Neural crest cell (in vitro differentiated cells): ENCODE measurements at regions not wholly inside any gene's neighbourhood (a gene's known extent, or its start where the extent isn't known, plus 50 kb on each side); places are given as distances from the start of the nearest gene placed in this dataset.
A peak's percentile ranks its signal among the peaks of the same experiment; 100 is the strongest.

Source experiments
- DNase-seq: peaks from one replicate; pipeline ENCODE4 v3.0.0; 2021; ENCODE audit warnings: low read depth, mixed read lengths, low spot score
- H3K27ac Mint-ChIP-seq: one replicate; pipeline ENCODE4 v1.8.0; 2021; ENCODE audit warnings: mild to moderate bottlenecking, mixed read lengths; ENCODE audit not compliant: unreplicated experiment
- H3K27me3 Mint-ChIP-seq: 2 replicates; pipeline ENCODE4 v1.8.0; 2021; ENCODE audit warnings: low read depth, mild to moderate bottlenecking, mixed read lengths
- H3K36me3 Mint-ChIP-seq: 2 replicates; pipeline ENCODE4 v1.8.0; 2021; ENCODE audit warnings: low read depth, mild to moderate bottlenecking, mixed read lengths
- H3K4me1 Mint-ChIP-seq: 2 replicates; pipeline ENCODE4 v1.8.0; 2021; ENCODE audit warnings: mixed read lengths
- H3K4me3 Mint-ChIP-seq: one replicate; pipeline ENCODE4 v1.8.0; 2021; ENCODE audit warnings: mild to moderate bottlenecking, mixed read lengths
- H3K9me3 Mint-ChIP-seq: 2 replicates; pipeline ENCODE4 v1.8.0; 2021; ENCODE audit warnings: mixed read lengths
- TF ChIP-seq, protein P1 (sequence below): fragments of 200-600 bp; sonication (generic); conservative IDR thresholded peaks from 2 replicates; pipeline ENCODE4 v1.5.0; 2021; ENCODE audit warnings: antibody characterized with exemption, mild to moderate bottlenecking

DNA sequence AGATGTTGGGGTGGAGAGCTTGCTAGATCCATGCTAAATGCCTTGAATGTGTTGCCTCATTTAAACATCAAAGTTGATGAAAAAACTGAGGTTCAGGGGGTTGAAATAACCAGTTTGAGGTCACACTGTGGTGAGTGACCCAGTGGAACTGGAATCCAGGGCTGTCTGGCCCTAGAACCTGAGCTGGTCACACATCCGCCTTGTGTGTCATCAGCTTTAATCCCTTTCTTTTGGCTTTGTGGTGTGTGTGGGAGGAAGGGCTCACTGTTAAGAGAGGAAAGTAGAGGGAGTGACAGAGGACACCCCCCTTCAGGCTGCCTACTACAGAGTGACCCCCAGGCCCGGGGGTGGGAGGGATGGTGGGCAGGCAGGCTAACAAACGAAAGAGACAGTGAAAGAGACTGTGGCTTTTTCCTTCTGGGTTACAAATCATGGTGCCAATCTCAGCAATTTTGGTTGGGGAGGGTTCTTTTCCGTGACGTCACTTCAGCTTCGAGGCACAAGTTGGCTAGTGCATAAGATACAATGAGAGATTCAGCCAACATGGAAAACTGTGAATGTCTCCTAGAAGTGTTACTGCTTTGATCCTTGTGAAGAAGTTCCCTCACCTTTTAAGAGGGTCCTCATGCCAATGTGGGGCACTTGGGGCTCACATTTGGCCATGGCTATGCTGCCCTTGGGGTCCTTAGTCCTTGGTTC, 164.9 kb downstream of the DLEU7 start:
- Mint-ChIP-seq H3K4me1 (peaks cover 69% of the 10 kb centered on the region), H3K27ac (peak overlapping the region; percentile 83), H3K27me3 (no peaks in the 10 kb centered on the region), H3K9me3 (no peaks in the 10 kb centered on the region), H3K36me3 (peaks cover 3% of the 10 kb centered on the region), H3K4me3 (peak overlapping the region; percentile 79)
- DNase-seq = no peak
- TF ChIP-seq, protein P1, sequence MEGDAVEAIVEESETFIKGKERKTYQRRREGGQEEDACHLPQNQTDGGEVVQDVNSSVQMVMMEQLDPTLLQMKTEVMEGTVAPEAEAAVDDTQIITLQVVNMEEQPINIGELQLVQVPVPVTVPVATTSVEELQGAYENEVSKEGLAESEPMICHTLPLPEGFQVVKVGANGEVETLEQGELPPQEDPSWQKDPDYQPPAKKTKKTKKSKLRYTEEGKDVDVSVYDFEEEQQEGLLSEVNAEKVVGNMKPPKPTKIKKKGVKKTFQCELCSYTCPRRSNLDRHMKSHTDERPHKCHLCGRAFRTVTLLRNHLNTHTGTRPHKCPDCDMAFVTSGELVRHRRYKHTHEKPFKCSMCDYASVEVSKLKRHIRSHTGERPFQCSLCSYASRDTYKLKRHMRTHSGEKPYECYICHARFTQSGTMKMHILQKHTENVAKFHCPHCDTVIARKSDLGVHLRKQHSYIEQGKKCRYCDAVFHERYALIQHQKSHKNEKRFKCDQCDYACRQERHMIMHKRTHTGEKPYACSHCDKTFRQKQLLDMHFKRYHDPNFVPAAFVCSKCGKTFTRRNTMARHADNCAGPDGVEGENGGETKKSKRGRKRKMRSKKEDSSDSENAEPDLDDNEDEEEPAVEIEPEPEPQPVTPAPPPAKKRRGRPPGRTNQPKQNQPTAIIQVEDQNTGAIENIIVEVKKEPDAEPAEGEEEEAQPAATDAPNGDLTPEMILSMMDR = no peak

DNA sequence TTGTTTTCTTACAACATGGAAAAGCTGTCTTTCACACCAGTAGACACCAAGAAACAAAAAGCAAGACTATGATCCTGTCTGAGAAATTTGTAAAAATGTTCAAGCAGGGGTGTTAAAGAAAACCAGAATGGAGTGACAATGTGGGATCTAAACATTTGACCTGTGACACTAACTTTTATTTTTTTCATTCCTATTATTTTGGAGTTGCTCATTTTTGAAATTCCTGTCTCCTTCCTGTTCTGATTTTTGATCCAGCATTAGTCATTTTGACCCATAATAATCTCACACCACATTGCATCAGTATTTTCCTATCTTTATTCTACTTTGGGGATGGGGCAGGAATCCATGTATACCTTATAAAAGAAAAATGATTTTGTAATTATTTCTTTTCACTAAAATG, 164.2 kb downstream of the DLEU7 start:
- no peak for DNase-seq
- Mint-ChIP-seq H3K9me3 (no peaks in the 10 kb centered on the region), H3K4me3 (no peak overlapping the region), H3K27ac (peak overlapping the region; percentile 24), H3K27me3 (no peaks in the 10 kb centered on the region), H3K4me1 (peaks cover 76% of the 10 kb centered on the region), H3K36me3 (peaks cover 3% of the 10 kb centered on the region)
- TF ChIP-seq, protein P1 = no peak

DNA sequence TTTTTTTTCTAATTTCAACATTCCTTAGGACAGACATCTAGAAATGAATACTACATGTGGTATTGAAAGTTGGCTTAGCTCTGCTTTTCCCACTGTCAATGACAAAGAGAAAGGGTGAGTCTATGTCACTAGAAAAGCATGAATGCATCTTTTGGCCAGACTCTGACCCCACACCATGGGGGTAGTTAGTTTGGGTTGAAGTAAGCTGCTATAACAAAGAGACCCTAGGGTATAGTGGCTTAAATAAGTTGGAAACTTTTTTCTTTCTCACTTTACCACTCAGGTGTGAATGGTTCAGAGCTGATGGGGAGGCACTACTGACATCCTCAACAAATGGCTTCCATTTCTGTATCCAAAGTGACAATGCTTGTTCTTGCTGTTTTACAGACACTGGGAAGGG, 161.5 kb downstream of the DLEU7 start:
- H3K4me3 Mint-ChIP-seq = no peak overlapping the region
- peaks cover 87% of the 10 kb centered on the region for H3K4me1 Mint-ChIP-seq
- H3K27me3 Mint-ChIP-seq = no peaks in the 10 kb centered on the region
- H3K36me3 Mint-ChIP-seq = peaks cover 6% of the 10 kb centered on the region
- H3K27ac Mint-ChIP-seq = peak overlapping the region; percentile 87
- DNase-seq = no peak
- peaks cover 2% of the 10 kb centered on the region for H3K9me3 Mint-ChIP-seq
- TF ChIP-seq, protein P1 = no peak

DNA sequence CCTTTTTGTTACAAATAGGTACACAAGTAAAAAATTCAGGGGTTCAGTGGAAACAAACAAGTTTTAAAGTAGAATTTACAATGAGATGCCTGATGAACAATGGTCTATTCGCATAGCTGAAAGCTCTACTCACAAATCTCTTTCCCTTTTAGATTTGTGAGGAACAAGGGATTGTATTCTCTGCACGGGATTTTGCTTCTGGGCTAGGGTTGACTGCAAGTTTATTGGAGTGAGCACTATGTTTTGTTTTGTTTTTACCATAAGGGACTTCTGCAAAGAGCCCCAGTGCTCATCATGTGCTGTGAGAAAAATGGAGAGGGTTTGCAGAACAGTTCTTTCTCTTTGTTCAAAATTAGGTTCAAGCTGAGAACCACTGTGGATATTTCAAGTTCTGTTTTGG, 160.5 kb downstream of the DLEU7 start:
- no peak for DNase-seq
- Mint-ChIP-seq H3K9me3 (peaks cover 3% of the 10 kb centered on the region), H3K27ac (peak overlapping the region; percentile 87), H3K4me1 (peaks cover 85% of the 10 kb centered on the region), H3K36me3 (peaks cover 7% of the 10 kb centered on the region), H3K4me3 (peak overlapping the region; percentile 33), H3K27me3 (no peaks in the 10 kb centered on the region)
- TF ChIP-seq, protein P1 = no peak

DNA sequence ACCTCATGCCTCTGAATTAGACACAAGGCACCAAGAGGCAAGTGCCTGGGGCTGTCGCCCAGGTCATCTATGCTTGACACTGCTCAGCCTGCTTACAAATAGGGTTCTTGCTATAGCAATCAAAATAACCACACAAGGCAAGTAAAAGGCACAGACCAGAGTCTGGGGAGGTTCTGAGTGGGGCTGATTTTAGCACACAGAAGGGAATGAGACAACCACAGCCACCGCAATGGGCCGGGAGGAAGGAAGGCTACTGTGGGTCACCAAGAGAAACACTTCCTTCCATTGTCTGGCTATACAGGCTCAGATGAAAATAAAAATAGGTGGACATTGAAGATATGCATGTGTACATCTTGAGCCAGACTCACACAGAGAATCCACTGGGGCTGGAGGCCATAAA, 159.1 kb downstream of the DLEU7 start:
- TF ChIP-seq, protein P1 = no peak
- Mint-ChIP-seq H3K4me3 (peak overlapping the region; percentile 24), H3K36me3 (peaks cover 7% of the 10 kb centered on the region), H3K27me3 (no peaks in the 10 kb centered on the region), H3K27ac (peak overlapping the region; percentile 68), H3K4me1 (peaks cover 74% of the 10 kb centered on the region), H3K9me3 (peaks cover 3% of the 10 kb centered on the region)
- no peak for DNase-seq
